ENCODE measurements at regions not wholly inside any gene's neighbourhood (a gene's known extent, or its start where the extent isn't known, plus 50 kb on each side); places are given as distances from the start of the nearest gene placed in this dataset.

DNA sequence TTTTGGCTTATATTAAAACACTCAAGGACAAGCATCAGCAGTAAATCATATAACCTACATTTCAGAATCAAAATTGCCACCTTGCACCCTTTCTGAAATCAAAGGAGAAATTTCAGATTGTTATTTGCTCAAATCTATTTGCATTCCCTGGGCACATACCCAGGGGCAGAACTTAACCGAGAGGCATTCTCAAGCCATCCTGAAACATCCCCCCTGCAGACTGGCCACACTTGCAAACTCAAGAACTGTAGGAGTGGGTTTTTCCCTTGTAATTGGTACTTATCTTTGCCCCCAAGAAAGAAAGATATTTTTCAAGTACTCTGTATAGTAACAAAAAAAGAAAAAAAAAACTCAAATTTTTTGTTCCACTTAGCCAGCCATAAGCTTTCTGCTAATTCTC lies 213.6 kb upstream of the ESRRG start:
- no peak overlapping the region for H3K9ac ChIP-seq (ENCODE audit: low read depth, low read length, poor library complexity)
- no peak overlapping the region for H2BK12ac ChIP-seq (ENCODE audit: low read length)
- no peak overlapping the region for H3K27ac ChIP-seq (replicated peaks; ENCODE audit: low read length)
- no peak overlapping the region for H2BK15ac ChIP-seq (ENCODE audit: low read length)
- H4K91ac ChIP-seq (ENCODE audit: low read depth, low read length, poor library complexity), result no peak overlapping the region
- no peak overlapping the region for H2BK5ac ChIP-seq (ENCODE audit: low read length)
- no peak overlapping the region for H2AFZ ChIP-seq (ENCODE audit: low read length)
- no peaks in the 10 kb centered on the region for H3K27me3 ChIP-seq (ENCODE audit: control insufficient read depth in 3 of 3, insufficient read depth in 3 of 3, low read depth in 1 of 3, low read length in 3 of 3)
- peaks cover 2% of the 10 kb centered on the region in 2 donors for H3K4me1 ChIP-seq (ENCODE audit: control insufficient read depth in 2 of 2, insufficient read depth in 1 of 2, low read depth in 1 of 2, low read length in 2 of 2)
- no peaks in the 10 kb centered on the region for H3K36me3 ChIP-seq (replicated peaks in 1 of 2; ENCODE audit: control insufficient read depth in 2 of 2, insufficient read depth in 2 of 2, low read length in 2 of 2)
- no peak overlapping the region for H2BK120ac ChIP-seq (ENCODE audit: low read depth, low read length)
- no peak overlapping the region for H3K18ac ChIP-seq (ENCODE audit: low read length)
- no peaks in the 10 kb centered on the region for H3K79me1 ChIP-seq (ENCODE audit: low read depth, low read length)
- no peak overlapping the region for H3K14ac ChIP-seq (ENCODE audit: low read length)
- DNase-seq (ENCODE audit: low spot score), result no peak
- no CpG with 5 or more reads among the region's 1 CpG for WGBS, 2 donors (ENCODE audit: extremely low coverage in 2 of 2, insufficient read length in 2 of 2, insufficient replicate concordance in 1 of 2)
- no peak overlapping the region for H3K4me2 ChIP-seq (ENCODE audit: insufficient read depth, low read length, poor library complexity, severe bottlenecking)
- H3K4me3 ChIP-seq (ENCODE audit: low read length in 2 of 2), result no peak overlapping the region
- no peaks in the 10 kb centered on the region for H3K9me3 ChIP-seq (replicated peaks in 1 of 2; ENCODE audit: control insufficient read depth in 2 of 2, insufficient read depth in 1 of 2, low read depth in 1 of 2, low read length in 2 of 2)
- H4K8ac ChIP-seq (ENCODE audit: low read depth, low read length), result no peak overlapping the region
- H2AK5ac ChIP-seq (ENCODE audit: low read depth, low read length), result no peak overlapping the region
- H3K23ac ChIP-seq (ENCODE audit: low read depth, low read length, poor library complexity), result no peak overlapping the region
- no peak overlapping the region for H3K4ac ChIP-seq (ENCODE audit: low read length)

DNA sequence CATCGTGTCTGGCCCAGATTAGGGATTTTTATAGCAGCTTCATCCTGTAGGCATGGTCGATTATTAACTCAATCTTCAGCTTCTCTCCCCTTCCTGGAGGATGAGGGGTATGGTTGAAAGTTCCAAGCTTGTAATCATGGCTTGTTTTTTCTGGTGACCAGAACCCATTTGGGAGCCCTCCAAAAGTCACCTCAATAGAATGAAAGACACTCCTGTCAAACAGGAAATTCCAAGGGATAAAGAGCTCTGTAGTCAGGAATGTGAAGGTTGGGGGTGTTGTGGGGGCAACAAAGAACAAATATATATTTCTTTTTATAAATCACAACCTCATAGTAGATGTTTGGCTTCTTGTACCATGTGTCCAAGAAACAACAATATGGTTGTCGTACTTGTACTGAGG lies 212.7 kb upstream of the ESRRG start:
- Histone ChIP-seq H2BK12ac (ENCODE audit: low read length) (no peak overlapping the region), H3K36me3 (replicated peaks in 1 of 2; ENCODE audit: control insufficient read depth in 2 of 2, insufficient read depth in 2 of 2, low read length in 2 of 2) (no peaks in the 10 kb centered on the region), H3K4me3 (ENCODE audit: low read length in 2 of 2) (no peak overlapping the region), H3K23ac (ENCODE audit: low read depth, low read length, poor library complexity) (no peak overlapping the region), H2BK5ac (ENCODE audit: low read length) (no peak overlapping the region), H3K4ac (ENCODE audit: low read length) (no peak overlapping the region), H3K9ac (ENCODE audit: low read depth, low read length, poor library complexity) (no peak overlapping the region), H3K4me1 (ENCODE audit: control insufficient read depth in 2 of 2, insufficient read depth in 1 of 2, low read depth in 1 of 2, low read length in 2 of 2) (peaks cover 2% of the 10 kb centered on the region in 2 donors), H4K8ac (ENCODE audit: low read depth, low read length) (no peak overlapping the region), H2BK15ac (ENCODE audit: low read length) (no peak overlapping the region), H3K14ac (ENCODE audit: low read length) (no peak overlapping the region), H3K79me1 (ENCODE audit: low read depth, low read length) (no peaks in the 10 kb centered on the region), H3K18ac (ENCODE audit: low read length) (no peak overlapping the region), H3K4me2 (ENCODE audit: insufficient read depth, low read length, poor library complexity, severe bottlenecking) (no peak overlapping the region), H3K27me3 (ENCODE audit: control insufficient read depth in 3 of 3, insufficient read depth in 3 of 3, low read depth in 1 of 3, low read length in 3 of 3) (no peaks in the 10 kb centered on the region), H2BK120ac (ENCODE audit: low read depth, low read length) (no peak overlapping the region), H2AK5ac (ENCODE audit: low read depth, low read length) (no peak overlapping the region), H4K91ac (ENCODE audit: low read depth, low read length, poor library complexity) (no peak overlapping the region), H3K9me3 (replicated peaks in 1 of 2; ENCODE audit: control insufficient read depth in 2 of 2, insufficient read depth in 1 of 2, low read depth in 1 of 2, low read length in 2 of 2) (no peaks in the 10 kb centered on the region), H3K27ac (replicated peaks; ENCODE audit: low read length) (no peak overlapping the region), H2AFZ (ENCODE audit: low read length) (no peak overlapping the region)
- no CpG with 5 or more reads among the region's 3 CpGs for WGBS, 2 donors (ENCODE audit: extremely low coverage in 2 of 2, insufficient read length in 2 of 2, insufficient replicate concordance in 1 of 2)
- DNase-seq (ENCODE audit: low spot score), result no peak

GRCh38 chr1:216932424-216932823 lies 209.2 kb upstream of the ESRRG start:
- Histone ChIP-seq H3K4me3 (ENCODE audit: low read length in 2 of 2) (no peak overlapping the region), H2AK5ac (ENCODE audit: low read depth, low read length) (no peak overlapping the region), H3K9me3 (replicated peaks in 1 of 2; ENCODE audit: control insufficient read depth in 2 of 2, insufficient read depth in 1 of 2, low read depth in 1 of 2, low read length in 2 of 2) (no peaks in the 10 kb centered on the region), H2BK15ac (ENCODE audit: low read length) (no peak overlapping the region), H2BK5ac (ENCODE audit: low read length) (no peak overlapping the region), H3K27me3 (ENCODE audit: control insufficient read depth in 3 of 3, insufficient read depth in 3 of 3, low read depth in 1 of 3, low read length in 3 of 3) (no peaks in the 10 kb centered on the region), H3K27ac (replicated peaks; ENCODE audit: low read length) (no peak overlapping the region), H3K4ac (ENCODE audit: low read length) (no peak overlapping the region), H3K23ac (ENCODE audit: low read depth, low read length, poor library complexity) (no peak overlapping the region), H2BK12ac (ENCODE audit: low read length) (no peak overlapping the region), H2BK120ac (ENCODE audit: low read depth, low read length) (no peak overlapping the region), H3K4me2 (ENCODE audit: insufficient read depth, low read length, poor library complexity, severe bottlenecking) (no peak overlapping the region), H3K14ac (ENCODE audit: low read length) (no peak overlapping the region), H3K18ac (ENCODE audit: low read length) (no peak overlapping the region), H3K9ac (ENCODE audit: low read depth, low read length, poor library complexity) (no peak overlapping the region), H3K79me1 (ENCODE audit: low read depth, low read length) (no peaks in the 10 kb centered on the region), H4K8ac (ENCODE audit: low read depth, low read length) (no peak overlapping the region), H3K36me3 (replicated peaks in 1 of 2; ENCODE audit: control insufficient read depth in 2 of 2, insufficient read depth in 2 of 2, low read length in 2 of 2) (no peaks in the 10 kb centered on the region), H3K4me1 (ENCODE audit: control insufficient read depth in 2 of 2, insufficient read depth in 1 of 2, low read depth in 1 of 2, low read length in 2 of 2) (peaks cover 5 to 6% of the 10 kb centered on the region in 2 donors), H4K91ac (ENCODE audit: low read depth, low read length, poor library complexity) (no peak overlapping the region), H2AFZ (ENCODE audit: low read length) (no peak overlapping the region)
- WGBS, 2 donors (ENCODE audit: extremely low coverage in 2 of 2, insufficient read length in 2 of 2, insufficient replicate concordance in 1 of 2), result no CpG with 5 or more reads among the region's 3 CpGs
- DNase-seq (ENCODE audit: low spot score), result no peak

GRCh38 chr1:216929870-216930582 lies 206.8 kb upstream of the ESRRG start:
- no peak overlapping the region for H2BK12ac ChIP-seq (ENCODE audit: low read length)
- no peaks in the 10 kb centered on the region for H3K79me1 ChIP-seq (ENCODE audit: low read depth, low read length)
- no peak overlapping the region for H3K4me3 ChIP-seq (ENCODE audit: low read length in 2 of 2)
- no peak overlapping the region for H4K8ac ChIP-seq (ENCODE audit: low read depth, low read length)
- no peak overlapping the region for H3K27ac ChIP-seq (replicated peaks; ENCODE audit: low read length)
- no CpG with 5 or more reads among the region's 2 CpGs for WGBS, 2 donors (ENCODE audit: extremely low coverage in 2 of 2, insufficient read length in 2 of 2, insufficient replicate concordance in 1 of 2)
- H3K9me3 ChIP-seq (replicated peaks in 1 of 2; ENCODE audit: control insufficient read depth in 2 of 2, insufficient read depth in 1 of 2, low read depth in 1 of 2, low read length in 2 of 2), result no peaks in the 10 kb centered on the region
- H3K27me3 ChIP-seq (ENCODE audit: control insufficient read depth in 3 of 3, insufficient read depth in 3 of 3, low read depth in 1 of 3, low read length in 3 of 3), result no peaks in the 10 kb centered on the region
- H4K91ac ChIP-seq (ENCODE audit: low read depth, low read length, poor library complexity), result no peak overlapping the region
- H2BK15ac ChIP-seq (ENCODE audit: low read length), result no peak overlapping the region
- H3K4me1 ChIP-seq (ENCODE audit: control insufficient read depth in 2 of 2, insufficient read depth in 1 of 2, low read depth in 1 of 2, low read length in 2 of 2), result peaks cover 6 to 17% of the 10 kb centered on the region in 2 donors
- no peak overlapping the region for H3K4ac ChIP-seq (ENCODE audit: low read length)
- no peak overlapping the region for H3K14ac ChIP-seq (ENCODE audit: low read length)
- DNase-seq (ENCODE audit: low spot score), result no peak
- no peak overlapping the region for H3K23ac ChIP-seq (ENCODE audit: low read depth, low read length, poor library complexity)
- H2AFZ ChIP-seq (ENCODE audit: low read length), result no peak overlapping the region
- H3K36me3 ChIP-seq (replicated peaks in 1 of 2; ENCODE audit: control insufficient read depth in 2 of 2, insufficient read depth in 2 of 2, low read length in 2 of 2), result no peaks in the 10 kb centered on the region
- H2BK120ac ChIP-seq (ENCODE audit: low read depth, low read length), result no peak overlapping the region
- no peak overlapping the region for H2AK5ac ChIP-seq (ENCODE audit: low read depth, low read length)
- H3K9ac ChIP-seq (ENCODE audit: low read depth, low read length, poor library complexity), result no peak overlapping the region
- no peak overlapping the region for H3K18ac ChIP-seq (ENCODE audit: low read length)
- H2BK5ac ChIP-seq (ENCODE audit: low read length), result no peak overlapping the region
- no peak overlapping the region for H3K4me2 ChIP-seq (ENCODE audit: insufficient read depth, low read length, poor library complexity, severe bottlenecking)

Measured in neuronal stem cell (in vitro differentiated cells).